GM23248 (cell line): ENCODE measurements at regions not wholly inside any gene's neighbourhood (a gene's known extent, or its start where the extent isn't known, plus 50 kb on each side); places are given as distances from the start of the nearest gene placed in this dataset.

Experiments used
- EZH2 ChIP-seq: fragments of 200-600 bp; sonication (generic); IDR thresholded peaks from 2 replicates; pipeline ENCODE4 v1.6.1; 2018; ENCODE audit warnings: antibody characterized with exemption, mild to moderate bottlenecking; ENCODE audit not compliant: insufficient read depth, poor library complexity, severe bottlenecking
- EZH2phosphoT487 ChIP-seq: fragments of 200-600 bp; sonication (generic); IDR thresholded peaks from 2 replicates; pipeline ENCODE4 v1.6.1; 2018; ENCODE audit warnings: antibody characterized with exemption, moderate library complexity, mild to moderate bottlenecking, low read depth; ENCODE audit not compliant: insufficient read depth

DNA sequence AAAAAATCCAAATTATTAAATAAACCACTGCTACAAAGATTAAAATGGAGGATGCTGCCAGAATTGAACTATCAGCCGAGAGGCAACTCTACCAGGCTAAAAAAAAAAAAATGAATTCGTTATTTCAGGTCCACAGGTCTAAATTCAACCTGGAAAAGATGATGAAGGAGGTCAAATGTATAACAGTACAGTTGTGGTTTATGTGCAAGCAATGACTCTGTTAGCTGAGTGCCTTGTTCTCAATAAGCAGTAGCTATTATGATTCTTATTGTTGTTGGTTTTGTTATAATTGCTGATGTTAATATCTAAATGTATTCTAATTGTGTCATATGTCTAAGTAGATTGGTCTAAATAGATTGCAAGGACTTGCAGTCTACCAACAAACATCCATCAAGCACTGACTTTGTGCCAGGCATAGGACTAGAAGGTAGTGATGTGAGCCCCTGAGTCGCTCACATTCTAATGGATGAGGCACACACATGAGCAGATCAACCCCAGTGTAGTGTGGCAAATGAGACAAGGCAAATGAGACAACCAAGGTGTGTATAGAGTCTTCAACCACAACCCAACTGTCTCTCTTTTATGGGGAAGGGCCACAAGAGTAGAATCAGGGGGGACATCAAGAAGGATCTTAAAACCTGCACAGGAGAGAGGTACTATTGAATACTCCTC, 77.0 kb upstream of the PLEKHG7 start:
- TF ChIP-seq EZH2phosphoT487 = no peak
- no peak for TF ChIP-seq EZH2
